Tibial nerve (tissue), 4 donors: ENCODE measurements at regions not wholly inside any gene's neighbourhood (a gene's known extent, or its start where the extent isn't known, plus 50 kb on each side); places are given as distances from the start of the nearest gene placed in this dataset.

Experiments
- DNase-seq, 2 donors: peaks; one replicate each; pipeline ENCODE4 v3.0.0-alpha.2; 2019; ENCODE audit warnings: low spot score in 2 of 2
- H3K27ac ChIP-seq, 4 donors: fragments of 200-600 bp; sonication (generic) in 3 of 4; one replicate each; pipeline ENCODE4 v1.5.1; 2017 to 2019; ENCODE audit warnings: mild to moderate bottlenecking in 1 of 4
- H3K27me3 ChIP-seq, 2 donors: fragments of 200-600 bp; sonication (generic) in 1 of 2; one replicate each; pipeline versions ENCODE4 v1.5.1 to v1.6.0; 2017 to 2019
- H3K36me3 ChIP-seq, 3 donors: fragments of 200-600 bp; sonication (generic); one replicate each; pipeline ENCODE4 v1.5.1; 2018 to 2019
- H3K4me1 ChIP-seq, 4 donors: fragments of 200-600 bp; sonication (generic) in 3 of 4; one replicate each; pipeline ENCODE4 v1.5.1; 2017 to 2019
- H3K4me3 ChIP-seq, 4 donors: fragments of 200-600 bp; sonication (generic) in 3 of 4; one replicate each; pipeline ENCODE4 v1.5.1; 2017 to 2019; ENCODE audit warnings: mild to moderate bottlenecking in 1 of 4, moderate library complexity in 1 of 4
- H3K9me3 ChIP-seq, 4 donors: fragments of 200-600 bp; sonication (generic) in 3 of 4; one replicate each; pipeline ENCODE4 v1.5.1; 2017 to 2019
- EP300 ChIP-seq, 2 donors: sonication (generic); formaldehyde crosslinking; IDR thresholded peaks; one replicate each; pipeline ENCODE4 v1.6.1; 2017; ENCODE audit warnings: antibody characterized with exemption in 2 of 2, mild to moderate bottlenecking in 1 of 2
- POLR2A ChIP-seq, 2 donors: fragments of 450-650 bp; IDR thresholded peaks; one replicate each; pipeline ENCODE4 v1.6.1; 2017; ENCODE audit warnings: antibody characterized with exemption in 2 of 2, mild to moderate bottlenecking in 2 of 2, moderate library complexity in 2 of 2
- WGBS, 2 donors: methylation state at CpG; one replicate each; pipeline ENCODE4 v1.1.5; 2018; 5-methylcytosine and 5-hydroxymethylcytosine counted together
- TF ChIP-seq, protein P1 (sequence below), 5 experiments: fragments of 200-600 bp in 3 of 5; fragments of 450-650 bp in 2 of 5; sonication (generic) in 3 of 5; IDR thresholded peaks; one replicate each; pipeline ENCODE4 v1.5.1; 2016 to 2019; ENCODE audit warnings: antibody characterized with exemption in 5 of 5, mild to moderate bottlenecking in 3 of 5, moderate library complexity in 2 of 5

DNA sequence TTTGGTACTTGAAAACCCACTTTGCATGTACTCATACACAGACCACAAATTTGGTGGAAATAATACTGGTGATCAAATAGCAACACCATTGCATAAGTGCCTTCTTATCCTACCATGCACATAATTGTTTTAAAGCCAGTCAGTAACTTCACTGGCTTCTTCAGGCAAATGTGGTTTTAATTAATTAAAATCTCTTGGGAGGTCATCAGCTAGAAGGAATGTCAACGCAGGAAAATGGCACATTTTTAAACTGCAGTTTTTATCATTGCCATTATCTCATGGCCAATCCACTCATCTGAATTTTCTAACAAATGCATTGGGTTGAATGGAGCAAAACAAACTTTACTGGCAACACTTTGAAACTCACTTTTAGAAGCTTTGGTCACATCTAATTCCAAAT is 105.7 kb upstream of the ZPLD1 start:
- Histone ChIP-seq H3K27me3 (no peaks in the 10 kb centered on the region), H3K36me3 (no peaks in the 10 kb centered on the region), H3K4me3 (no peak overlapping the region), H3K27ac (no peak overlapping the region), H3K9me3 (no peaks in the 10 kb centered on the region), H3K4me1 (no peaks in the 10 kb centered on the region)
- 64 to 79% methylated on average over 1 of the region's 1 CpG for WGBS, 2 donors
- no peak for DNase-seq
- no peak for TF ChIP-seq POLR2A (IDR thresholded peaks at IDR 0.05)
- TF ChIP-seq EP300 (IDR thresholded peaks at IDR 0.05): no peak
- TF ChIP-seq, protein P1, sequence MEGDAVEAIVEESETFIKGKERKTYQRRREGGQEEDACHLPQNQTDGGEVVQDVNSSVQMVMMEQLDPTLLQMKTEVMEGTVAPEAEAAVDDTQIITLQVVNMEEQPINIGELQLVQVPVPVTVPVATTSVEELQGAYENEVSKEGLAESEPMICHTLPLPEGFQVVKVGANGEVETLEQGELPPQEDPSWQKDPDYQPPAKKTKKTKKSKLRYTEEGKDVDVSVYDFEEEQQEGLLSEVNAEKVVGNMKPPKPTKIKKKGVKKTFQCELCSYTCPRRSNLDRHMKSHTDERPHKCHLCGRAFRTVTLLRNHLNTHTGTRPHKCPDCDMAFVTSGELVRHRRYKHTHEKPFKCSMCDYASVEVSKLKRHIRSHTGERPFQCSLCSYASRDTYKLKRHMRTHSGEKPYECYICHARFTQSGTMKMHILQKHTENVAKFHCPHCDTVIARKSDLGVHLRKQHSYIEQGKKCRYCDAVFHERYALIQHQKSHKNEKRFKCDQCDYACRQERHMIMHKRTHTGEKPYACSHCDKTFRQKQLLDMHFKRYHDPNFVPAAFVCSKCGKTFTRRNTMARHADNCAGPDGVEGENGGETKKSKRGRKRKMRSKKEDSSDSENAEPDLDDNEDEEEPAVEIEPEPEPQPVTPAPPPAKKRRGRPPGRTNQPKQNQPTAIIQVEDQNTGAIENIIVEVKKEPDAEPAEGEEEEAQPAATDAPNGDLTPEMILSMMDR (IDR thresholded peaks at IDR 0.05): no peak

DNA sequence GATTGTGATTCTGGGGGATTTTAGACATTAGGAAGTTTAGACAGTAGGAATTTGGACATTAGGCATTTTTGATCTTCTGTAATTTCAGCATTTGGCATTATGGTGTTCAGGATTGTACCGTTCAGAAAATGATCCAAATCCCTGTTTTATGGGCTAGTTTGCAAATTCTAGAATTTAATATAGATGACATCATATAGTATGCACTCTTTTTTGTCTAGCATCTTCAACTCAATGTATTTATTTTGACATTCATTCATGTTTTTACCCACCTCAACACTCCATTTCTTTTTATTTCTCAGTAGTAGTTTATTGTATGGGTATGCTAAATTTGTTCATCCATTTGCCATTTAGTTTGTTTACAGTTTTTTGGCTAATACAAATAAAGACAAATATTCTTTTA is 105.3 kb upstream of the ZPLD1 start:
- no peak for DNase-seq
- no peak overlapping the region for H3K4me3 ChIP-seq
- no peak overlapping the region for H3K27ac ChIP-seq
- no peaks in the 10 kb centered on the region for H3K27me3 ChIP-seq
- H3K4me1 ChIP-seq: no peaks in the 10 kb centered on the region
- WGBS, 2 donors: 85% methylated on average over 1 of the region's 1 CpG
- H3K36me3 ChIP-seq: no peaks in the 10 kb centered on the region
- TF ChIP-seq, protein P1 (IDR thresholded peaks at IDR 0.05): no peak
- TF ChIP-seq EP300 (IDR thresholded peaks at IDR 0.05) (no peak), POLR2A (IDR thresholded peaks at IDR 0.05) (no peak)
- no peaks in the 10 kb centered on the region for H3K9me3 ChIP-seq

DNA sequence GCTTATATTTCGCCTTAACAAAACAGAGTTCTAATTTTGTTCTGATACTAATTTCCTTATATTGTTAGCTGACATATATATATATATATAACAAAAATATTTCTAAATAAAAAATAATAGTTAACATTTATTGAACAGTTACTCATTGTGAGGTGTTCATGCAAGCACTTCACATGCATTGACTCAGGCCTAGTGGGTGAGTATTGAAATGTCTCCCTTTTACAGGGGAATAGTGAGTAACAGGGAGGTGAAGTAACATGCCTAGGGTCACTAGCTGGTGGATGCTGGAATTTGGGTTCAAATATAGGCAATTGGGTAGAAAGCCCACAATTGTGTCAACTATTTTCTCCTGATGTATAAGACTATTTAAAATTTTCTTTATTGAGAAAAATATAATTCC is 102.6 kb upstream of the ZPLD1 start:
- no peak for TF ChIP-seq POLR2A (IDR thresholded peaks at IDR 0.05)
- no peak for TF ChIP-seq EP300 (IDR thresholded peaks at IDR 0.05)
- TF ChIP-seq, protein P1 (IDR thresholded peaks at IDR 0.05): no peak
- no peak overlapping the region for H3K4me3 ChIP-seq
- no peaks in the 10 kb centered on the region for H3K27me3 ChIP-seq
- no peaks in the 10 kb centered on the region for H3K4me1 ChIP-seq
- no peak for DNase-seq
- no peaks in the 10 kb centered on the region for H3K9me3 ChIP-seq
- no peaks in the 10 kb centered on the region for H3K36me3 ChIP-seq
- WGBS, 2 donors: 95 to 98% methylated on average over 1 of the region's 1 CpG
- no peak overlapping the region for H3K27ac ChIP-seq

DNA sequence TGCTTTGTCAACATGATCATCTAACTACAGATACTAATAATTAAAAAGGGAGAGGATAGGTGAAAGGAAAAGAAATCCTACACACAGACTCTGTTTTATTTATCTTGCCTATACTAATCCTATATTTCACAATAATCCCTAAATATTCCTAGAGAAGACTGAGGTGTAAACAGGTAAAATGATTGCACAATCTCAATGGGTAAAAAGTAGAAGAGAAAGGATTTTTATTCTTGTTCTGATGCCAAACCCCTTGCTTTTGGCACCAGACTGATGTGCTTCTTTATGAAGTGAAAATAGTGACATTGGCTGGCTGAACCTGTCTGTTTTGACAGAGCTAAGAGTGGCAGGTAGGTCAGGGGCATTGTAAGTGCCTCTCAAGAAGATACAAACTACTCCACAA is 101.9 kb upstream of the ZPLD1 start:
- H3K4me3 ChIP-seq: no peak overlapping the region
- H3K27me3 ChIP-seq: no peaks in the 10 kb centered on the region
- no peaks in the 10 kb centered on the region for H3K9me3 ChIP-seq
- no peak overlapping the region for H3K27ac ChIP-seq
- H3K36me3 ChIP-seq: no peaks in the 10 kb centered on the region
- TF ChIP-seq EP300 (IDR thresholded peaks at IDR 0.05) (no peak), POLR2A (IDR thresholded peaks at IDR 0.05) (no peak)
- TF ChIP-seq, protein P1 (IDR thresholded peaks at IDR 0.05): no peak
- DNase-seq: no peak
- H3K4me1 ChIP-seq: no peaks in the 10 kb centered on the region

DNA sequence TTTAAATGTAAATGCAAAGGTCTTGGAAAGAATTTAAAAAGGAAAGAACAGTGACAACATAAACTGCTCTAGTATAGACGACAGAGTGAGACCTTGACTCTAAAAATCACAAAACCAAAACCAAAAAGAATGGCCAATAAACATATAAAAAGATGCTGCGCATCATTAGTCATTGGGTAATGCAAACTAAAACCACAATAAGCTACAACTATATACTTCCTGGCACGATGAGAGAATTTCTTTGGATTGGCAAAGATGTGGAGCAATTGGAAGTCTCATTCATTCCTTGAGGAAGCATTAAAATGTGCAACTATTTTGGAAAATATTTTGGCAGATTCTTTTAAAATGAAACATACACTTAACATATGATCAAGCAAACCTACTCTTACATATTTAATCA is 98.7 kb upstream of the ZPLD1 start:
- Histone ChIP-seq H3K27ac (no peak overlapping the region), H3K36me3 (no peaks in the 10 kb centered on the region), H3K9me3 (no peaks in the 10 kb centered on the region), H3K4me1 (no peaks in the 10 kb centered on the region), H3K27me3 (no peaks in the 10 kb centered on the region), H3K4me3 (no peak overlapping the region)
- WGBS, 2 donors: 80 to 87% methylated on average over 3 of the region's 3 CpGs
- TF ChIP-seq, protein P1 (IDR thresholded peaks at IDR 0.05): no peak
- no peak for TF ChIP-seq EP300 (IDR thresholded peaks at IDR 0.05)
- no peak for DNase-seq
